ENCODE measurements at regions not wholly inside any gene's neighbourhood (a gene's known extent, or its start where the extent isn't known, plus 50 kb on each side); places are given as distances from the start of the nearest gene placed in this dataset.
A peak's percentile ranks its signal among the peaks of the same experiment; 100 is the strongest.

GRCh38 chr6:92827104-92827503 lies 592.3 kb downstream of the EPHA7 start:
- Mint-ChIP-seq H3K9me3 (peaks cover 8% of the 10 kb centered on the region), H3K4me3 (no peak overlapping the region), H3K27ac (no peak overlapping the region), H3K4me1 (ENCODE audit: low read depth) (no peaks in the 10 kb centered on the region), H3K27me3 (no peaks in the 10 kb centered on the region), H3K36me3 (ENCODE audit: low read depth) (no peaks in the 10 kb centered on the region)
- CTCF ChIA-PET, result no interaction called here
- intact Hi-C loops (cut with micrococcal nuclease), result no loop called here
- POLR2A ChIA-PET, result no interaction called here
- no peak for TF ChIP-seq CTCF (IDR thresholded peaks at IDR 0.05)
- DNase-seq (no peak), ATAC-seq (no peak)

GRCh38 chr6:92826633-92827032 lies 592.7 kb downstream of the EPHA7 start:
- no peaks in the 10 kb centered on the region for H3K27me3 Mint-ChIP-seq
- peaks cover 8% of the 10 kb centered on the region for H3K9me3 Mint-ChIP-seq
- no peak for TF ChIP-seq CTCF (IDR thresholded peaks at IDR 0.05)
- no peaks in the 10 kb centered on the region for H3K36me3 Mint-ChIP-seq (ENCODE audit: low read depth)
- ATAC-seq (no peak), DNase-seq (no peak)
- no peak overlapping the region for H3K4me3 Mint-ChIP-seq
- CTCF ChIA-PET, result no interaction called here
- intact Hi-C loops (cut with micrococcal nuclease), result no loop called here
- POLR2A ChIA-PET, result no interaction called here
- no peak overlapping the region for H3K27ac Mint-ChIP-seq
- H3K4me1 Mint-ChIP-seq (ENCODE audit: low read depth), result no peaks in the 10 kb centered on the region

GRCh38 chr6:92822222-92822621 lies 597.1 kb downstream of the EPHA7 start:
- CTCF ChIA-PET, result interaction anchor here (2.5 kb wide), 1 partner anchor 11 kb away, joined by 10 read pairs; no protein-coding TSS in a partner anchor
- no peaks in the 10 kb centered on the region for H3K27me3 Mint-ChIP-seq
- no peak for TF ChIP-seq CTCF (IDR thresholded peaks at IDR 0.05)
- no peaks in the 10 kb centered on the region for H3K36me3 Mint-ChIP-seq (ENCODE audit: low read depth)
- no peak overlapping the region for H3K27ac Mint-ChIP-seq
- POLR2A ChIA-PET, result no interaction called here
- ATAC-seq (no peak), DNase-seq (no peak)
- H3K9me3 Mint-ChIP-seq, result peaks cover 10% of the 10 kb centered on the region
- no peak overlapping the region for H3K4me3 Mint-ChIP-seq
- intact Hi-C loops (cut with micrococcal nuclease), result no loop called here
- H3K4me1 Mint-ChIP-seq (ENCODE audit: low read depth), result no peaks in the 10 kb centered on the region

GRCh38 chr6:92820601-92821000 lies 598.8 kb downstream of the EPHA7 start:
- CTCF ChIA-PET, result no interaction called here
- Mint-ChIP-seq H3K4me1 (ENCODE audit: low read depth) (no peaks in the 10 kb centered on the region), H3K36me3 (ENCODE audit: low read depth) (no peaks in the 10 kb centered on the region), H3K4me3 (no peak overlapping the region), H3K27ac (no peak overlapping the region), H3K9me3 (peaks cover 7% of the 10 kb centered on the region), H3K27me3 (no peaks in the 10 kb centered on the region)
- ATAC-seq, result no peak
- intact Hi-C loops (cut with micrococcal nuclease), result no loop called here
- TF ChIP-seq CTCF (IDR thresholded peaks at IDR 0.05), result no peak
- POLR2A ChIA-PET, result no interaction called here
- no peak for DNase-seq

- peak; percentile 56 for ATAC-seq
- H3K4me3 Mint-ChIP-seq, result no peak overlapping the region
- DNase-seq, result peak; percentile 20
- no peaks in the 10 kb centered on the region for H3K4me1 Mint-ChIP-seq (ENCODE audit: low read depth)
- intact Hi-C loops (cut with micrococcal nuclease), result no loop called here
- H3K9me3 Mint-ChIP-seq, result peaks cover 3% of the 10 kb centered on the region
- ChIA-PET POLR2A (no interaction called here), CTCF (interaction anchor here (0.8 to 1.8 kb wide), 6 partner anchors 10 to 56 kb away, joined by 3 to 10 read pairs (median 3); no protein-coding TSS in a partner anchor)
- peak; percentile 15 for TF ChIP-seq CTCF (IDR thresholded peaks at IDR 0.05)
- H3K36me3 Mint-ChIP-seq (ENCODE audit: low read depth), result no peaks in the 10 kb centered on the region
- H3K27ac Mint-ChIP-seq, result no peak overlapping the region
- H3K27me3 Mint-ChIP-seq, result no peaks in the 10 kb centered on the region
These were observed 608.4 kb downstream of the EPHA7 start for GRCh38 chr6:92810913-92811312.

Measured in activated CD8-positive, alpha-beta T cell treated with anti-CD3 and anti-CD28 coated beads for 36 hours (primary cell).